Mucosa of descending colon (tissue), 3 donors: ENCODE measurements at regions not wholly inside any gene's neighbourhood (a gene's known extent, or its start where the extent isn't known, plus 50 kb on each side); places are given as distances from the start of the nearest gene placed in this dataset.

Experiments
- ATAC-seq: fragments of 200-7000 bp; cut with Tn5 transposase; one replicate; pipeline ENCODE4 v1.9.1; 2020; ENCODE audit warnings: mild to moderate bottlenecking, moderate library complexity
- DNase-seq, 3 donors: peaks; one replicate each; pipeline ENCODE4 v3.0.0-alpha.2; 2020
- H3K36me3 ChIP-seq: fragments of 200-600 bp; one replicate; pipeline ENCODE4 v1.8.0; 2021; ENCODE audit warnings: low read depth, mild to moderate bottlenecking
- H3K4me1 ChIP-seq: fragments of 200-600 bp; one replicate; pipeline ENCODE4 v1.8.0; 2021; ENCODE audit warnings: low read depth, mild to moderate bottlenecking
- H3K4me3 ChIP-seq: fragments of 200-600 bp; one replicate; pipeline ENCODE4 v1.8.0; 2021; ENCODE audit warnings: mild to moderate bottlenecking
- H3K9me3 ChIP-seq: fragments of 200-600 bp; one replicate; pipeline ENCODE4 v1.8.0; 2021; ENCODE audit warnings: mild to moderate bottlenecking
- intact Hi-C, 2 donors: fragments of 100-400 bp; cut with DNase I in 1 of 2; cut with micrococcal nuclease in 1 of 2; formaldehyde crosslinking; loops; one replicate each; pipeline versions ENCODE4 v1.11.0 to v1.11.1; 2022; cut with DNase I, micrococcal nuclease
- TF ChIP-seq, protein P1 (sequence below): fragments of 200-600 bp; IDR thresholded peaks from one replicate; pipeline ENCODE4 v1.8.0; 2022; ENCODE audit warnings: antibody characterized with exemption, mild to moderate bottlenecking
- donor health status: DM: no; HTN: no; CAD: no; lungs with moderate emphysema.
- donor health status: DM: no; HTN: no; CAD: no.
- donor health status: DM: no; HTN: yes; CAD: no.

DNA sequence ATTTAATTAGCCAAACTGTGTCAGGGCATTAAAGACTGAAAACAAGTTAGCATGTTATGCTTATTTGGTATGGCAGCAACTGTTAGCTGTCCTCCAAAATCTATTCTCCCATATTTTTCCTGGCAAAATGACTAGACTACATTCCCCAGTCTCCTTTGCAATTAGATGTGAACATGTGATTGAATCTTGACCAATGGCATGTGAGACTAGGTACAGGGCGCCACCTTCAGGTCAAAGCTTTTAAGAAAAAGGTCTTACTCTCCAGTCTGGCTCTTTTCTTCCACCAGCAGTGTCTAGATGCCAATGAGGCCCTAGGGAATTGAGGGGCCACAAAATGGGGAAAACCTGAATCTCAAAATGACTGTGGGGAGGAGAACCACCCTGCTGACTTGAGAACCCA is 408.2 kb downstream of the SMARCA1 start:
- TF ChIP-seq, protein P1, sequence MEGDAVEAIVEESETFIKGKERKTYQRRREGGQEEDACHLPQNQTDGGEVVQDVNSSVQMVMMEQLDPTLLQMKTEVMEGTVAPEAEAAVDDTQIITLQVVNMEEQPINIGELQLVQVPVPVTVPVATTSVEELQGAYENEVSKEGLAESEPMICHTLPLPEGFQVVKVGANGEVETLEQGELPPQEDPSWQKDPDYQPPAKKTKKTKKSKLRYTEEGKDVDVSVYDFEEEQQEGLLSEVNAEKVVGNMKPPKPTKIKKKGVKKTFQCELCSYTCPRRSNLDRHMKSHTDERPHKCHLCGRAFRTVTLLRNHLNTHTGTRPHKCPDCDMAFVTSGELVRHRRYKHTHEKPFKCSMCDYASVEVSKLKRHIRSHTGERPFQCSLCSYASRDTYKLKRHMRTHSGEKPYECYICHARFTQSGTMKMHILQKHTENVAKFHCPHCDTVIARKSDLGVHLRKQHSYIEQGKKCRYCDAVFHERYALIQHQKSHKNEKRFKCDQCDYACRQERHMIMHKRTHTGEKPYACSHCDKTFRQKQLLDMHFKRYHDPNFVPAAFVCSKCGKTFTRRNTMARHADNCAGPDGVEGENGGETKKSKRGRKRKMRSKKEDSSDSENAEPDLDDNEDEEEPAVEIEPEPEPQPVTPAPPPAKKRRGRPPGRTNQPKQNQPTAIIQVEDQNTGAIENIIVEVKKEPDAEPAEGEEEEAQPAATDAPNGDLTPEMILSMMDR, result no peak
- peak in 2 of 3 donors; percentile 17 to 61 for DNase-seq
- no peaks in the 10 kb centered on the region for H3K36me3 ChIP-seq
- peak; percentile 74 for ATAC-seq
- no peak overlapping the region for H3K4me3 ChIP-seq
- intact Hi-C loops, result no loop called here
- no peaks in the 10 kb centered on the region for H3K4me1 ChIP-seq
- no peaks in the 10 kb centered on the region for H3K9me3 ChIP-seq

DNA sequence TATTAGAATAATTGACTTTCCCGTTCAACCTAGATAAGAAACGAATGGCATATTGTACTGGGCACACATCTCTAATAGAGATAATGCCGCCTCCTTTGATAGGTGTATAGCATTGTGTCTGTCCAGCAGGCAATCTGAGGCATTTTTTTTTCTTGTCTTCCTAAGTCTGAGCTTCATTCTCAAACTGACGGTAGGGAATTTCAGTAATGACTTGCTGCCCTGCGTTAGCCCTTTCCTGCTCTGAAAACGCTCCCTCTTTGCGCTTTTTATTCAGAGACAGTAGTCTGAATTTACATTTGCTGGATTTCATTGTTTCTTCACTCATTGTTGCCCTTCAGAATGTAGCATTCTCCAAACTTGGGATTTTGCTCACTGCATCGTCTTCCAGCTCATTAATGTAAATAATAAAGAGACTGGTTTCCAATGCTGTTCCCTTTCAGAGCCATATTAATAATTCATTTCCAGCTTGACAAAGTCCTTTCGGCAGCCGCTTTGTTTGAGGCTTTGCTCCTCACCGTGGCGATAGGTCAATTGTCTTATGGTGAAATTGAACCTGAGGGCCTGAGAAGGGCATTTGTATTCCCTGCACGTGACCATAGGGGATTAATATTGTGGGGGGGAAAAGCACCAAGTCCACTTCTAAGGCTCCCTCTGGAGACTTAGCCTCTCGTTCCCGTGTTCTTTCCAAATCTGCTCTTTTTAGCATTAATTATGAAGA is 412.1 kb downstream of the SMARCA1 start:
- no peak for ATAC-seq

DNA sequence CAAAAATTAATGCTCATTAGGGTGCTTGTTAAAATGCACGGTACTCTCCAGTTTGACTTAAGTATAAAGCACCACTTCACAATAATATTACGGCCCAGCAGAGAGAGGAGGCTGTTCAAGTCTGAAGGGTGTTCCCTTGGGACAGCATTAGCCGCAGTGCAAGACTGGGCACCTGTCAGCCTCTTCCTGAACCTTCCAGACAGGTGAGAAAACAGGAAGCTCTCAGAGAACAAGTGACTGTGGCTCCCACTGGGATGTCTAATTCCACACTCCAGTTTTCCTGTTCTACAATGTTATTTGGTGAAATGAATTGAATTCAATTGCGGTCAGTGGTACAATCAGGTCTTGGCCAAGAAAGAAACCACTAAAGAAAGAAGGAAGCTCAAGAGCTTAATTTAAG is 414.4 kb downstream of the SMARCA1 start:
- no peaks in the 10 kb centered on the region for H3K36me3 ChIP-seq
- TF ChIP-seq, protein P1, result no peak
- DNase-seq (no peak), ATAC-seq (no peak)
- H3K4me3 ChIP-seq, result no peak overlapping the region
- no peaks in the 10 kb centered on the region for H3K9me3 ChIP-seq
- no peaks in the 10 kb centered on the region for H3K4me1 ChIP-seq
- intact Hi-C loops, result no loop called here

More for the DNA sequence above, 412.1 kb downstream of the SMARCA1 start:
- no peak overlapping the region for H3K4me3 ChIP-seq
- no peak for DNase-seq
- no peaks in the 10 kb centered on the region for H3K36me3 ChIP-seq
- intact Hi-C loops, result no loop called here
- no peaks in the 10 kb centered on the region for H3K9me3 ChIP-seq
- TF ChIP-seq, protein P1, result no peak
- no peaks in the 10 kb centered on the region for H3K4me1 ChIP-seq

DNA sequence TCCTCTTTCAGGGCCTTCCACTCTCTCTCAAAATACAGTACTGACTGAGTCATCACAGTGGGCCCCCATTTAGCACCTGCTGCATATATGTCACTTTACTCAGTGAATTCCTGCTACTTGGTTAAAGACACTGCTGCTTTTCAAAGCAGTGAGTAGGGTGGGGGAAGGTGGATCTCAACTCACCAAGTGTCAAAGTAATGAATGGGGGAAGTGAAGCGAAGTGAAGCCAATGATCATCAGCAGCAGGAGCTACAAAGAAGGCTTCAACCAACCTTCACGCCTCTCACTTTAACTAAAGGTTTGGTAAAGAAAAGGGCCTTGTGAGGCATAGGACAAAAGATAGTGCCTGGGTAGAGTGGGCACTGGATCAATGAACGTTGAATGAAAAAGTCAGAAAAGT is 424.1 kb downstream of the SMARCA1 start:
- no peak for DNase-seq
- TF ChIP-seq, protein P1, result no peak
- no peak for ATAC-seq
- intact Hi-C loops, result no loop called here
- Histone ChIP-seq H3K4me1 (no peaks in the 10 kb centered on the region), H3K4me3 (no peak overlapping the region), H3K9me3 (no peaks in the 10 kb centered on the region), H3K36me3 (no peaks in the 10 kb centered on the region)

DNA sequence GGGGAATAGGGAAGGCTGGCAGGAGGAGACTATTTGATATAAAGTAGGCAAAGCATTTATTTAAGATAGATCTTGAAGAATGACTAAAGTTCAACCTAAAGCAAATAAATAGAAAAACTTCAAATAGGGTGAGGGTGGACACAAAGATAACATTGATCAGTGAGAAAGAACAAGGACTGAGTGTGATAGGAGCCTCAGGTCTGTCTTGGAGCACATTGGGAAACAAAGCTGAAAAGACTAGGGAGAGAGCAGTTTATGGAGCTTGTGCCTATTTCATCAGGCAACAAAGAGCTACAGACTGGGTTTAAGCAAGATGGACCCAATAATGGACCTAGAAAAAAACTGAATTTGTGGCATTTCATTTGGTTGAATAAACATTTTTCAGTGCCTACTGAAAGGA is 425.6 kb downstream of the SMARCA1 start:
- no peaks in the 10 kb centered on the region for H3K4me1 ChIP-seq
- TF ChIP-seq, protein P1, result no peak
- DNase-seq (no peak), ATAC-seq (no peak)
- no peak overlapping the region for H3K4me3 ChIP-seq
- H3K36me3 ChIP-seq, result no peaks in the 10 kb centered on the region
- H3K9me3 ChIP-seq, result no peaks in the 10 kb centered on the region
- intact Hi-C loops, result no loop called here

DNA sequence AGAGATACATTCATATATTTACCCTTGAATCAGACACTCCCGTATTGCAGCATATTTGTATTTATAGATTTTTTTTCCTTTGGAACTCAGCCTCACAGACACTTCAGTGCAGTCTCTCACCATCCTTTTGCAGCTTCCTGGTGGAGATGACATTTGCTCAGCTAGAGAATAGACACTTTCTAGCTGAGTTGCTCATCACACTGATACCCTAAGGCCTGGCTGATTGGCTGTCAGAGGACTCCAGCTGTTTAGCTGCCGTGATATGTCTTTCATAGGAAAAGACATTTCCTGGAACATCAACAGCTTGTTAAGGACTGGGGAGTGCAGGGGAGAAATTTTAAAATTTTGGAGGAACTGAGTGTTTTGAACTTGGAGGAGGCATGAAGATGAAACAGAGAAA is 429.6 kb downstream of the SMARCA1 start:
- no peak overlapping the region for H3K4me3 ChIP-seq
- H3K9me3 ChIP-seq, result no peaks in the 10 kb centered on the region
- DNase-seq (no peak), ATAC-seq (no peak)
- intact Hi-C loops, result no loop called here
- no peaks in the 10 kb centered on the region for H3K4me1 ChIP-seq
- TF ChIP-seq, protein P1, result no peak
- no peaks in the 10 kb centered on the region for H3K36me3 ChIP-seq
